Epithelial cell of proximal tubule (primary cell): ENCODE measurements at regions not wholly inside any gene's neighbourhood (a gene's known extent, or its start where the extent isn't known, plus 50 kb on each side); places are given as distances from the start of the nearest gene placed in this dataset.
"Not testable (repeated sequence)": the region's sequence is repeated elsewhere in the genome, so short reads cannot be mapped to it uniquely, and the experiment has no call there.

ENCODE experiments used
- DNase-seq: peaks from one replicate; pipeline ENCODE4 v3.0.0-alpha.2; 2011; ENCODE audit warnings: low read depth
- H3K4me3 ChIP-seq: 2 replicates; pipeline ENCODE4 v1.5.1; 2011; ENCODE audit warnings: low read depth, mild to moderate bottlenecking, low read length
- TF ChIP-seq, protein P1 (sequence below): conservative IDR thresholded peaks from 2 replicates; pipeline ENCODE4 v1.5.1; 2012; ENCODE audit warnings: low read depth, mild to moderate bottlenecking, low read length

DNA sequence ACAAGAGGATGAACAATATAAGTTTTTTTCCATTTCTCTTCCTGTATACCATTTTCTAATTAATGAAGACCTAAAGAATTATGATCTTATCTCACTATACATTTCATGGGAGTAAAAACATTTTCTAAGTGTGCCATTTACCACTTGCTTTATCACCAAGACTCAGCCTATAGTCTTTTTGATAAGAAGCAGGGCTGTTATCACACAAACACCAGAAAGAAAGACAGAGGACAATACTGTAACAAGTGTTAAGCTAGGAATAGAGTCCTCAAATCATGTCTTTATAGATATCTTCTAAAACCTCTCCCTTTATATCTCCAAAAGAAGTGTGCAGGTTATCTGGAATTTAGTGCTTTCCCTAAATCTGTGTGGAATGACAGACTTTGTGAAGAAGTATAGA is 119.7 kb downstream of the FAM174A start:
- DNase-seq, result no peak
- no peak overlapping the region for H3K4me3 ChIP-seq
- TF ChIP-seq, protein P1, sequence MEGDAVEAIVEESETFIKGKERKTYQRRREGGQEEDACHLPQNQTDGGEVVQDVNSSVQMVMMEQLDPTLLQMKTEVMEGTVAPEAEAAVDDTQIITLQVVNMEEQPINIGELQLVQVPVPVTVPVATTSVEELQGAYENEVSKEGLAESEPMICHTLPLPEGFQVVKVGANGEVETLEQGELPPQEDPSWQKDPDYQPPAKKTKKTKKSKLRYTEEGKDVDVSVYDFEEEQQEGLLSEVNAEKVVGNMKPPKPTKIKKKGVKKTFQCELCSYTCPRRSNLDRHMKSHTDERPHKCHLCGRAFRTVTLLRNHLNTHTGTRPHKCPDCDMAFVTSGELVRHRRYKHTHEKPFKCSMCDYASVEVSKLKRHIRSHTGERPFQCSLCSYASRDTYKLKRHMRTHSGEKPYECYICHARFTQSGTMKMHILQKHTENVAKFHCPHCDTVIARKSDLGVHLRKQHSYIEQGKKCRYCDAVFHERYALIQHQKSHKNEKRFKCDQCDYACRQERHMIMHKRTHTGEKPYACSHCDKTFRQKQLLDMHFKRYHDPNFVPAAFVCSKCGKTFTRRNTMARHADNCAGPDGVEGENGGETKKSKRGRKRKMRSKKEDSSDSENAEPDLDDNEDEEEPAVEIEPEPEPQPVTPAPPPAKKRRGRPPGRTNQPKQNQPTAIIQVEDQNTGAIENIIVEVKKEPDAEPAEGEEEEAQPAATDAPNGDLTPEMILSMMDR, result no peak

DNA sequence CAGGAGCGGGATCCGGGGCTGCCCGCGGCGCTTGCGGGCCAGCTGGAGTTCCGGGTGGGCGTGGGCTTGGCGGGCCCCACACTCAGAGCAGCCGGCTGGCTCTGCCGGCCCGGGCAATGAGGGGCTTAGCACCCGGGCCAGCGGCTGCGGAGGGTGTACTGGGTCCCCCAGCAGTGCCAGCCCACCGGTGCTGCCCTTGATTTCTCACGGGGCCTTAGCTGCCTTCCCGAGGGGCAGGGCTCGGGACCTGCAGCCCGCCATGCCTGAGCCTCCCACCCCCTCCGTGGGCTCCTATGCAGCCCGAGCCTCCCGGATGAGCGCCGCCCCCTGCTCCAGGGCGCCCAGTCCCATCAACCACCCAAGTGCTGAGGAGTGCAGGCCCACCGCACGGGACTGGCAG is 121.6 kb downstream of the FAM174A start:
- H3K4me3 ChIP-seq, DNase-seq: not testable (repeated sequence)

DNA sequence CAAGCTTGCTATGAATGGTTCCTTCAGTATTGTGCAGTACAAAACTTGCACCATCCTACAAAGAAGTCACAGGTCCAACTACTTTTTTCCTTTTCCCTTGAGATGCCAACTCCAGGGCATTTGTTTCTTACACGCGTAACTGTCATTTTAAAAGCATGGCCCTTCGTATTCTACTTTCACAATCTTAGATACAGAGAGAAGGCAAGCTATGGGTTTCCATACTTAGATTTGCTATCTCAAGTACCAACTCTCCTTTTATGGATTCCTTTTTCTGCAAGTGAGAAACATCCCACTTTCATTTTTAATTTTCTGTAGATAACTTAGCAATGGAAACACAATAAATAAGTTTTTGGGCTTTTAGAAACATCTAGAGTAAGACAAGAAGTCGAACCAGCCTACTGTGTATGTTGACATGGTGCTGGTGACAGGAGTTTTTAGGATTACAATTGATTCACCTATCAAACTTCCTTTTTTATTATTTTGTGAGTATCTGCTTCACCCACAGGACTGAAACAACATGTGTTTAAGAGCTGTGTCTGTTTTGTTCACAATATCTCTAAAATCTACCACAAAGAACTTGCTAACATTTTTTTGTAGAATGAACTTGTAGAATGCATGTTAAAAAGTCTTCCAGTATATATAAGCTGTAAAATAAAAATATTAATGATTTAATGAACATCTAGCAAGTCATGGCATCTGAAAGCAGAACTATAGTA is 124.1 kb downstream of the FAM174A start:
- no peak for DNase-seq
- no peak overlapping the region for H3K4me3 ChIP-seq
- TF ChIP-seq, protein P1, result no peak

DNA sequence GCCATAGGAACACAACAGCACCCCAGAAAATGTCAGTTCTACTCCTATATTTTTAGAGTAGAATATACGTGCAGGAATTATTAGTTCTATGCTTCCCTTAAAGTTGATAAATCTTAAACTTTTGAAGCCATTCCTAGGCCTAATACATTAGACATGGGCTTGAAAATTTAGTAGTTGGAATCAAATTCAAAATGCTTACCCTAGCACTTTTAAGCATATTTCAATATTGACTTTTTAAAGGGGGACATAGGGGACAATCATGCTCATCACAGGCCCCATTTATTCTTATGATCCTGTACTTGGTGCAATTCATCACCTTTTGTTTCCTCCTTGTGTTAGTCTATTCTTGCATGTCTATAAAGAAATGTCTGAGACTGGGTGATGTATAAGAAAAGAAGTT is 129.0 kb downstream of the FAM174A start:
- H3K4me3 ChIP-seq, result no peak overlapping the region
- DNase-seq, result no peak
- TF ChIP-seq, protein P1, result no peak

DNA sequence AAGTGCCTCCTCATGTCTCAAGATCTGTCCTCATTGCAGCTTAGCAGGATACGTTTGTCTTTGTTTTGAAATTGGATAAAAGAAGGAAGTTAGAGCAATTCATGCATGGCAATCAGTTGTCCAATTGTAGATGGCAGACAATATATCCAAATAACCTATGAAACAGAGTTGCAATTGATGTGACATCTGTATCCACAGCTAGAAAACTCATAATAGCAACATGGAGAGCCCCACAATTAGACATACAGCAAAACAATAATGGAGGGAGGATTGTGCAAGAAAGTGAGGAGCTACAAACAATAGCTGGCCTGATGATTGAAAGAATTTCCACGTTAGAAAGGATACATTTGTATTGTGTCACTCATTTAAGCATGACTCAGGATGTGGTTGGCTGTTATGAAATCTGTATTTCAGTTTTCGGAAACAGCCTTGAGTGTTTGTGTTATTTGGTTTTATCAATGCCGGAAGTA is 132.0 kb downstream of the FAM174A start:
- no peak for DNase-seq
- TF ChIP-seq, protein P1, result no peak
- H3K4me3 ChIP-seq, result no peak overlapping the region

DNA sequence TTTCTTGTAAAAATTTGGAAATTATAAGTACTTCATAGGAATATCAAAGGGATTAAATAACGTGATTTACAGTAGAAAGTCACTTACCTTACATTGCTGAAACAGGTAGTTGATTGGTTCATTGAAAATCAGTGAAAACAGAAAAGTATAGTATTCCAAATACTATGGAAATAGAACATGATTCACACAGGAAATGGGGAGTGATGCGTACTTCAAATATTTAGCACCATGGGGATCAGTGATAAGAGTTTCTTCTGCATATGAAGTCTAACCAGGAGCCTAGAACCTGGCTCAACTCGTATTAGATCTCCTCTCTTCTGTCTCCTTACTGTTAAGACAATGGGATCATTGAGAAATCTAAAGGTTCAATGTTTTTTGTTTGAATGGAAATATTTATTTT is 133.3 kb downstream of the FAM174A start:
- no peak for DNase-seq
- TF ChIP-seq, protein P1, result no peak
- no peak overlapping the region for H3K4me3 ChIP-seq

DNA sequence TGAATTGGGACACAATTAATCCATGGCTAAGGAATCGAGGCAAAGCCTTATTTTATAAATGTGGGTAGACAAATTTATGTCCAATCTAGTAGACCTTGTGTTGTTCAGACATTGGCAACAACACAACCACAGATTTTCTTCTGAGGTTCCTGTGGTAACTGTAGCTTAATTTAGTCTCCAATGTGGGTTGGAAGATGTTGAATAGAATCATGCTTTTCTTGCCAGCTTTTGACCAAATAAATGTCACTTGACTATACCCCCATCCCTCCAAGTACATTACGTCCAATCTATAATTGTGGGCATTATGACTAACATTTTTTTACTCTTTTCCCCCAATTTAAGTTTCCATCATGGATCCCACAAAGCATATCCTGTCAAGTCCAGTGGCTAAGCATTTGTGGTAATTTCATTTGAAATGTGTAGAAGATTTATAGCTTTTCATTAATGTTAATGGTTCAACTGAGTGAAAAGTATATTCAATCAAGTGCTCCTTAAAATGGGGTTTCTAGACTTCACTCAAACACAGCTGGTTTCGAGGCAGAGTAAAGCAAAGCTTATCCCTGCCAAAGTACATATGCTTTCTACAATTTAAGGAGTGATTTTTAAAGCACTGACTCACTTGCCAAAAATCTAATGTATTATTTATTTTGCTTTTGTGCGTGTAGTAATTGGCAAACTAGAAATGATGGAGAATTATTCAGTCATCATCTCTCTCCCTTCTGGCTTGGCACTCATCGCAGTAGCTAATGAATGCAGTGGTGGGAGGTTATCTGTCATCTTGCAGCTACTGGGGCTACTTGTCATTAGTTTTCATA is 141.8 kb downstream of the FAM174A start:
- no peak for DNase-seq
- TF ChIP-seq, protein P1, result no peak
- no peak overlapping the region for H3K4me3 ChIP-seq
